Heart right ventricle (tissue), 16 donors: ENCODE measurements at regions not wholly inside any gene's neighbourhood (a gene's known extent, or its start where the extent isn't known, plus 50 kb on each side); places are given as distances from the start of the nearest gene placed in this dataset.

Experiments used
- ATAC-seq, 8 donors: fragments of 200-7000 bp; cut with Tn5 transposase; one replicate each; pipeline ENCODE4 v1.9.1; 2020; ENCODE audit warnings: mild to moderate bottlenecking in 8 of 8, moderate library complexity in 8 of 8, moderate number of reproducible peaks in 1 of 8
- DNase-seq, 2 donors: peaks; one replicate each; pipeline ENCODE4 v3.0.0-alpha.2; 2020
- H3K27ac ChIP-seq, 10 donors: fragments of 200-600 bp; sonication (generic) in 2 of 10; one replicate each; pipeline versions ENCODE4 v1.5.0 to v1.8.0; 2020 to 2022; ENCODE audit warnings: mild to moderate bottlenecking in 3 of 10
- H3K27me3 ChIP-seq, 7 donors: fragments of 200-600 bp; one replicate each; pipeline ENCODE4 v1.8.0; 2021 to 2022; ENCODE audit warnings: mild to moderate bottlenecking in 2 of 7
- H3K36me3 ChIP-seq, 9 donors: fragments of 200-600 bp; sonication (generic) in 1 of 9; one replicate each; pipeline versions ENCODE4 v1.5.0 to v1.8.0; 2020 to 2022; ENCODE audit warnings: mild to moderate bottlenecking in 2 of 9
- H3K4me1 ChIP-seq, 9 donors: fragments of 200-600 bp; sonication (generic) in 1 of 9; one replicate each; pipeline versions ENCODE4 v1.5.0 to v1.8.0; 2020 to 2022; ENCODE audit warnings: mild to moderate bottlenecking in 4 of 9
- H3K4me3 ChIP-seq, 10 donors: fragments of 200-600 bp; sonication (generic) in 2 of 10; one replicate each; pipeline versions ENCODE4 v1.5.0 to v1.8.0; 2020 to 2022; ENCODE audit warnings: mild to moderate bottlenecking in 7 of 10, moderate library complexity in 2 of 10
- H3K9me3 ChIP-seq, 11 donors: fragments of 200-600 bp in 10 of 11; sonication (generic) in 2 of 11; one replicate each; pipeline versions ENCODE4 v1.5.0 to v1.8.0; 2013 to 2022; ENCODE audit warnings: mild to moderate bottlenecking in 2 of 11, control low read depth in 1 of 11, moderate library complexity in 1 of 11
- CTCF ChIP-seq, 9 donors: fragments of 200-600 bp; sonication (generic) in 2 of 9; IDR thresholded peaks; one replicate each; pipeline versions ENCODE4 v1.5.0 to v1.8.0; 2021 to 2022; ENCODE audit warnings: antibody characterized with exemption in 9 of 9, mild to moderate bottlenecking in 5 of 9, moderate library complexity in 1 of 9
- WGBS, 2 donors: extraction: QIAGEN DNeasy Blood & Tissue Kit; methylation state at CpG; one replicate each; pipeline ENCODE4 v1.1.7; 2013; ENCODE audit warnings: inconsistent platforms in 1 of 2; 5-methylcytosine and 5-hydroxymethylcytosine counted together
- intact Hi-C, 10 donors: fragments of 100-400 bp; cut with DNase I; formaldehyde crosslinking; loops; one replicate each; pipeline versions ENCODE4 v1.11.1 to v1.14.2; 2022
- donor health status: Arrhythmogenic right ventricular cardiomyopathy.
- donor health status: ischemic (EF 13 %, LVEDD 7.1; RV severe dilation, severe dysfunction).
- donor health status: healthy with polysubstance abuse.
- donor health status: DM: no; HTN: yes; CAD: no.
- donor health status: DM: no; HTN: no; CAD: no.
- donor health status: ischemic (EF 25% LVEDD 6.9; RV normal size, moderate dysfunction).
- donor health status: ischemic (EF 25% LVEDD 5.7; RV mildly dilated, moderate dysfunction).
- donor health status: healthy.
- donor health status: DM: yes; HTN: yes; CAD: no.
- donor health status: Ischemic cardiomyopathy.
- donor health status: ischemic (EF 35%, LVEDD 5.7; RV mildly dilated, moderate dysfunction).
- donor health status: nonischemic (EF 11% LVEDD 7.7; RV severe dilation, severe dysfunction).
- donor health status: DM: yes; HTN: yes; CAD: no.
- donor health status: PGD.
- donor health status: ischemic (EF 29% LVEDD 5.4; RV normal size, mild dysfunction).
- donor health status: nonischemic (EF 23%, LVEDD 6.1; RV moderate dilation, normal function).

GRCh38 chr1:11412141-11412540 is 66.8 kb upstream of the DISP3 start:
- H3K27me3 ChIP-seq = peaks cover 0 to 59% (median 50%) of the 10 kb centered on the region in 7 donors
- no peak overlapping the region for H3K4me3 ChIP-seq
- no peak for DNase-seq
- peaks cover 0 to 3% (median 0%) of the 10 kb centered on the region in 11 donors for H3K9me3 ChIP-seq
- no peaks in the 10 kb centered on the region for H3K36me3 ChIP-seq
- no peak overlapping the region for H3K27ac ChIP-seq
- TF ChIP-seq CTCF (IDR thresholded peaks at IDR 0.05) = no peak
- H3K4me1 ChIP-seq = no peaks in the 10 kb centered on the region
- ATAC-seq = no peak
- WGBS, 2 donors = 62 to 66% methylated on average over 3 of the region's 3 CpGs
- intact Hi-C loops = no loop called here

- no peaks in the 10 kb centered on the region for H3K9me3 ChIP-seq
- H3K4me1 ChIP-seq = no peaks in the 10 kb centered on the region
- H3K36me3 ChIP-seq = no peaks in the 10 kb centered on the region
- peaks cover 0 to 70% (median 51%) of the 10 kb centered on the region in 7 donors for H3K27me3 ChIP-seq
- H3K4me3 ChIP-seq = no peak overlapping the region
- DNase-seq = no peak
- intact Hi-C loops = no loop called here
- no peak overlapping the region for H3K27ac ChIP-seq
- ATAC-seq = no peak
- 33 to 42% methylated on average over 8 of the region's 8 CpGs for WGBS, 2 donors
- TF ChIP-seq CTCF (IDR thresholded peaks at IDR 0.05) = no peak
Observed at GRCh38 chr1:11413986-11414391, 65.0 kb upstream of the DISP3 start.

- peaks cover 0 to 70% (median 50%) of the 10 kb centered on the region in 7 donors for H3K27me3 ChIP-seq
Observed at GRCh38 chr1:11414926-11415538, 63.9 kb upstream of the DISP3 start.

GRCh38 chr1:11417162-11417561 is 61.8 kb upstream of the DISP3 start:
- intact Hi-C loops = no loop called here
- peaks cover 0 to 74% (median 49%) of the 10 kb centered on the region in 7 donors for H3K27me3 ChIP-seq
- TF ChIP-seq CTCF (IDR thresholded peaks at IDR 0.05) = no peak
- H3K36me3 ChIP-seq = no peaks in the 10 kb centered on the region
- no peaks in the 10 kb centered on the region for H3K4me1 ChIP-seq
- ATAC-seq (no peak), DNase-seq (no peak)
- H3K4me3 ChIP-seq = no peak overlapping the region
- whole genome bisulfite sequencing, 2 donors = 15 to 32% methylated on average over 4 of the region's 4 CpGs
- no peak overlapping the region for H3K27ac ChIP-seq
- no peaks in the 10 kb centered on the region for H3K9me3 ChIP-seq

More at GRCh38 chr1:11414926-11415538, 63.9 kb upstream of the DISP3 start:
- no peak for TF ChIP-seq CTCF (IDR thresholded peaks at IDR 0.05)
- intact Hi-C loops = no loop called here
- ATAC-seq = no peak
- WGBS, 2 donors = 62% methylated on average over 19 of the region's 19 CpGs
- H3K4me1 ChIP-seq = no peaks in the 10 kb centered on the region
- no peak for DNase-seq
- H3K4me3 ChIP-seq = no peak overlapping the region
- H3K9me3 ChIP-seq = no peaks in the 10 kb centered on the region
- H3K36me3 ChIP-seq = no peaks in the 10 kb centered on the region
- H3K27ac ChIP-seq = no peak overlapping the region
